ENCODE measurements at regions not wholly inside any gene's neighbourhood (a gene's known extent, or its start where the extent isn't known, plus 50 kb on each side); places are given as distances from the start of the nearest gene placed in this dataset.
"Not testable (repeated sequence)": the region's sequence is repeated elsewhere in the genome, so short reads cannot be mapped to it uniquely, and the experiment has no call there.

GRCh38 chrY:12464155-12464554, 236.9 kb upstream of the USP9Y start:
- DNase-seq: no peak

GRCh38 chrY:12465706-12466105, 235.3 kb upstream of the USP9Y start:
- no peak for DNase-seq

- no peak for DNase-seq
These were observed 231.9 kb upstream of the USP9Y start for GRCh38 chrY:12469081-12469480.

- no peak for DNase-seq
These were observed 226.6 kb upstream of the USP9Y start for GRCh38 chrY:12474472-12474871.

GRCh38 chrY:12479382-12479781, 221.6 kb upstream of the USP9Y start:
- peak; percentile 6 for DNase-seq

- no peak for DNase-seq
These were observed 217.6 kb upstream of the USP9Y start for GRCh38 chrY:12483394-12483793.

- no peak for DNase-seq
These were observed 210.3 kb upstream of the USP9Y start for GRCh38 chrY:12490558-12491209.

GRCh38 chrY:12492218-12492617, 208.8 kb upstream of the USP9Y start:
- DNase-seq: no peak

- no peak for DNase-seq
These were observed 205.0 kb upstream of the USP9Y start for GRCh38 chrY:12496007-12496406.

- no peak for DNase-seq
These were observed 200.9 kb upstream of the USP9Y start for GRCh38 chrY:12500096-12500495.

- DNase-seq: not testable (repeated sequence)
These were observed 197.0 kb upstream of the USP9Y start for GRCh38 chrY:12504028-12504427.

- no peak for DNase-seq
These were observed 183.7 kb upstream of the USP9Y start for GRCh38 chrY:12517338-12517737.

GRCh38 chrY:12525206-12525605, 175.8 kb upstream of the USP9Y start:
- DNase-seq: no peak

- no peak for DNase-seq
These were observed 174.5 kb upstream of the USP9Y start for GRCh38 chrY:12526362-12527063.

GRCh38 chrY:12537226-12537854, 163.7 kb upstream of the USP9Y start:
- DNase-seq: no peak

- DNase-seq: no peak
These were observed 154.1 kb upstream of the USP9Y start for GRCh38 chrY:12546746-12547420.

- no peak for DNase-seq
These were observed 148.4 kb upstream of the USP9Y start for GRCh38 chrY:12552471-12553283.

GRCh38 chrY:12553909-12554308, 147.1 kb upstream of the USP9Y start:
- no peak for DNase-seq

- no peak for DNase-seq
These were observed 146.0 kb upstream of the USP9Y start for GRCh38 chrY:12555005-12555404.

GRCh38 chrY:12559007-12559406, 142.0 kb upstream of the USP9Y start:
- no peak for DNase-seq

- DNase-seq: no peak
These were observed 124.8 kb upstream of the USP9Y start for GRCh38 chrY:12576278-12576677.

GRCh38 chrY:12593532-12594216, 107.4 kb upstream of the USP9Y start:
- no peak for DNase-seq
